ENCODE measurements at regions not wholly inside any gene's neighbourhood (a gene's known extent, or its start where the extent isn't known, plus 50 kb on each side); places are given as distances from the start of the nearest gene placed in this dataset.

DNA sequence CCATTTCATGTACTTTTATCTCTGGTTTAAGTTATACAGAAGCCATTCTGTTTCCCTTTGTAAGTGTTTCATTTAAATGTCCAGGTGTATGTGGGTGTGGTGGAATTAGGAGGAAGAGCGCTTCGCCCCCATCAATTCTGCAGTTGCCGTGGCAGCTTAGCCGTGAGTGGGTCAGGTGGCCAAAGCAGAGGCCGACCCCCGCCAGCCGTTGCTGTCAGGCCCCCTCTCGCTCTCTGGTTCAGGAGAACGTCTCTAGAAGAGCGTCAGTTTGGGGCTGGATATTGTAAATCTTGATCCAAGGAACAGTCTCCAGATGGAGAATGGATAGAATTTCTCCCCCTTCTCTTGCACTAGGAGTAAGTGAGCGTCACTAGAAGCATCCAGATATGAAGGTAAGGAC lies 367.4 kb downstream of the FOXA2 start:
- DNase-seq: peak; percentile 21

DNA sequence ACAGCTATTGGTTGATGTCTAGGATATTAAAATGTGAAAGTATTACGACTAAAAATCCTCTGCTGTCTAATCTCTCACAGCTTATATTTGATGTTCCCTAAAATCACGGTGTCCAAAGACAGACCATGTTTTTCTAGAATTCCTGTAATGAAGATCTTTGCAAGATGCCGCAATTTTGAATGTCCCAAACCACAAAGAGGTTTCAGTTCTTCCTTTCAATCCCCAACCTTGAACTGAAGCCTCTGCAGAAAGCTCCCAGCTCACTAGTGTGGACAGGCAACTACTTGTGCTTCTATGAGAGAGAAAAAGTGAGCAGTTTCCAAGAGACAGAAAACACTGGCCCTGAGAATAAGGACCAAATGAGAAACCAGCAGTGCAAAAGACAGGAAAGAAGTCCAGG lies 370.1 kb downstream of the FOXA2 start:
- no peak for DNase-seq

DNA sequence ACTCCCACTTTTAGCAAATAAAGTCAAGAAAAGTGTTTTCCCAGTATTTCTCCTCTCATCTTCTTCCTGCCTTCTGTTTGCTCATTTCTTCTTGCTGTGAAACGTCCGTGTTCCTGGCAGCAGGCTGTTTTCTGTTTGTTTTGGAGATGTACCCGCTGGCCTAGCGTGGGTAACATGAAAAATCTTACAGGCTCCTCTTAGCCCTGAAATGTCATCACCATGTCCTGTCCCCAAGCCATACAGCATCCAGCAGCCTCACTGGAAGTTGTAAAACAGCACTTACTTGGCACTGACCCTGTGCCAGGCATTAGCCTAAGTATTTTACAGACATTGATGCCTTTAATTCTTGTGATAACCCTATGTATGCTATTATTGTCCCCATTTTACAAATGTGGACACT lies 371.1 kb downstream of the FOXA2 start:
- no peak for DNase-seq

DNA sequence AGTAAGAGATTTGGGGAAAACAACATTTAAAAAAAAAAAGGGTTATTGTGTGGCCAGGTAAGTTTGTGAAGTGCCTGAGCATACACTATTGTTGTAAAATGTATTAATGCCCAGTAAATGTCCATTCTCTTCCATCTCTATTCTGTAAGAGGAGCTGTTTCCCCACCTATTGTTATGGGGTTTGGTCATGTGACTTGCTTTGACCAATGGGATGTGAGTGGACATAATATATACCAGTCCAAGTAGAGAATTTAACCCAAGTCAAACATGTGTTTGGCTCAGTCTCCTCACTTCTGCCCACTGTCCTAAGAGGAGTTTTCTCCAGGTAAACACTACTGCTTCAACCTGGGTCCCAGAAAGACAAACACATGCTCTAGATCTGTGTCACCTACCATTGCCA lies 377.1 kb downstream of the FOXA2 start:
- DNase-seq: no peak

DNA sequence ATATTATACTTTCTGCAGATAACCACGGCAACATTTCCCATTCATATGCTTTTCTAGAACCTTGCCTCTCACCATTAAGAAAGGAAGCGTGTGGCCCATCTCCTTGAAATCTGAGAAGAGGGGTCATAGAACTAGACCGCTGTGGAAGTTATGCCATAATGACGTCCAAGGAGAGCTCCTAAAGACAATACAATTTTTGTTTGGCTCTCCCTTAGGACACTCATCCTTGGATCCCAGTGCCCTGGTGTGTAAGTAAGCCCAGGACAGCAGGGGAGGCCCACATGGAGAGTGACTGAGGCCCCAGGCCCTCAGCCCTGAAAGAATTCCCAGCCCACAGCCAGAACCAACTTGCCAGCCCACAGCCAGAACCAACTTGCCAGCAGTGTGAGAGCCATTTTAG lies 379.6 kb downstream of the FOXA2 start:
- no peak for DNase-seq

DNA sequence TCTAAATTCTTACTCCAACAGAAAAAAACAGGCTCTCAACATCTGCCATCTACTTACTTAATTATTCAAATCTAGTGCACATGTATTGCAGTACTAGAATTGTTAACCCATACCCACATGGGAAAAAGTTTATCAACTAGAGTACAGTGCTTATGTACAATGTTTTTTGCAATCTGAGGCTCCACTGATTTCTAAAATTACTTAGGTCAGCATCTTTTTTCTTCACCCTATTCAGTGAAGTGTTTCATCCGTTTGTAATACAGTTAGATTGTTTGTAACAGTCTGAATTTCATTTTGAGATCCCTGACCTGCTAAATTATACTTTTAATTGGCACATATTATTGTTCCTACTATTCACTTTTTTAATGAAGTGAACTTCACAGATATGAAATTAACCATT lies 402.2 kb downstream of the FOXA2 start:
- no peak for DNase-seq

DNA sequence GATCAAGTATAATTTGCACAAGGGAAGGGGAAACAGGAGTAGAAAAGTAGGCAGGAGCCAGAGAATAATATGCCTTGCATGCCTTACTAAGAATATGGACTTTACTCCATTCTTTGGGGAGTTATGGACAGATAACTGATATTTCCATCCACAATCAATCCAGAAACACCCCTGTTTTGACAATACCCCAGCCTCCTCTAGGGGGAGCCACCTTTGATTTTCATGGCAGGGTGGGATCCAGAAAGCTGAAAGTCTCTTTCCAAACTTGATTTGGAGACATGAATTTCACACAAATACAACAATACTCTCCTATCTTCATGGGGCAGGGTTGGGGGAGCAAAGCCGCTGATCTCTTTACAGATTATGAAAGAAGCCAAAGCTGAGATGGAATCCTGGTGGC lies 404.1 kb downstream of the FOXA2 start:
- DNase-seq: no peak

DNA sequence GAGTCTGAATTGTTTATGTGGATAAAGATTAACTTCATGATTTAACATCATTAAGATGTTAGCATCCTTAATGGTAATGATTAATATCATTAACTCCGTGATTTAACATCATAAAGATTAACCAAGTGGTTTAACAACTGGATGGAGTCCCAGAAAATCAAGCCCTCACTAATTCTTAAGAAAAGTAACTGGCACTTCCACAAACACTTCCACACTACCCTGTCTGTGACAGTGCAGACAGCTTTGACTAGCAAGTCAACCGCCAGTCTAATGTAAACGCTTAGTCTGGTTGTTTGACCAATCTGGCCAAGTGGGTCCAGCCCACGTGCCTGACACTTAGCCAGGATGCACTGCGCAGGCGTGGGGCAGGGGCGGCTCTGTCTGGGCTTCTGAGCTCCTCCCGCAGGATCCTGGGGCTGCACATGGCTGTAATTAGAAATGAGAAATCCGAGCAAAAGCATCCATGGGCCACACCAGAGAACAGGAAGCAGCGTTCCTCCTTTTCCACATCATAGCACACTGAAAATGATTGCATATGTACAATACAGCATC lies 424.2 kb downstream of the FOXA2 start:
- DNase-seq: no peak

DNA sequence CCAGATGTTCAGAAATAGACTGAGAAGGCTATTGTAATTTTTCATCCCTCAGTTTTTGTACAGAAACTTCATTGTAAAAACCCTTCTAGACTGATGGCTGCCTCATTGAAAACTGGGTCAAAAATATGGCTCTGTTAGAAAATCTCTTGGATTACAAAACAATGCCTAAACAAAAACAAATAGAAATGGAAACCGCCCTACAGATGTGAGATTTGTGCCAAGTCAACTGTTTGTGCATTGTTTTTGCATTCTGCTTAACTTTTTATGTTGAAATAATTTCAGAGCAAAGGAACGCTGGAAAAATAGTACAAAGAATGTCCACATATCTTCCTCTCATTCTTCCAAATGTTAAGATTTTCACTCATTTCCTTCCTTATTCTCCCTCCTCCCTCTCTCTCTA lies 425.1 kb downstream of the FOXA2 start:
- DNase-seq: no peak

DNA sequence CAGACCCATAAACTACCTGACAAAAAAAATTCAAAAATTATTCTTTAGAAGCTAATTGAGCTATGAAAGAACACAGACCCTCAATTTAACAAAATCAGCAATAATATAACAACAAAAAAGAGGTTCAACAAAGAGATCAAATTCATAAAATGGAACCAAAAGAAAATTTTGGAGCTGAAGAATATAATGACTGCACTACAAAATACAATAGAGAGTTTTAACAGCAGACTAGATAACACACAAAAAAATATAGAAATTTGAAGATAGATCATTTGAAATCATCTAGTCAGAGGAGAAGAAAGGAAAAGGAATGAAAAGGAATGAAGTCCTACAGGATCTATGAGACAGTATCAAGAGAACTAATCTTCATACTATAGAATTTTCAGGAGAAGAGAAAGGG lies 422.1 kb downstream of the PAX1 start:
- no peak for DNase-seq

DNA sequence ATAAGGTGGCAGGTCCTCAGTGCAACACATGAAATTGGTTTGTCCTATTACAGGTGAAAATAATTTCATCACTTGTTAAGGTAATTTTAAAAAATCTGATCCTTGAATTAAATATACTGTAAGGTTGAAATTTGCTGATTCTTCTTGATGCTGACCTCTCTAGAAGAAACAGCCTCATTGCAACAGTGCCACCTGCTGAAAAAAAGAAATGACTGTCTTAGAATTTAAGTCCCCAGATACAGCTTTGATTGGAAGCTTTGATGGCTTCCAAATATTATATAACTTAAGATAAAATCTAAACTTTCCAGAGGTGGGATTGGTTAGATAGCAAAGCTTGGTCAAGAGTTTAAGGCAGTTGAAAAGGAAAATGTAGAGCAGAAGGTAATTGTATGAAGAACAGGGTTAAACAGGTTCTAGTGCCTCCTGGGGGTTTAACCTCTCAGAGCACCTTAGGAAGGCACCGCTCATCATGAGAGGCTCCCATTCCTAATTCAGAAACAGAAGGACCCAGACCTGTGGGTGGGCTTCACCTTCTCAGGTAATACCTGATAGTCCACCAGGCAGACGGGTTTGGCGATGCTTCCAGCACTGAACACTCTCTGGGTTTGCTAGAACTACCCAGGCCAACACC lies 401.0 kb downstream of the PAX1 start:
- peak; percentile 21 for DNase-seq

DNA sequence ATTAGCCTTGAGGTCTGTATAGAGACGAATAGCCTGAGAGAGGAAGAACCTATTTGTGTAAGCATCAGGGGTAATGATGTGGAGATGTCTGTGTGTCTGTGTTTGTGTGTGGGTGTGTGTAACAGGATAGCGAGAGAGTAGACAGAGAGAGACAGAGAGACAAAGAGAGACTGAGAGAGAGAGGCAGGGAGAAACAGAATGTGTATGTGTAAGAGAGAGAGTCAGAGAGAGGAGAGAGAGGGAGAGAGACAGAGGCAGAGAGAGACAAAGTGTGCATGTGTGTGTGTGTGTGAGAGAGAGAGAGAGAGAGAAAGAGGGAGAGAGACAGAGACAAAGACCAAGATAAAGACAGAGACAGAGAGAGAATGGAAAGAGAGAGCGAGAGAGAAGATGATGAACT lies 396.1 kb downstream of the PAX1 start:
- DNase-seq: no peak

DNA sequence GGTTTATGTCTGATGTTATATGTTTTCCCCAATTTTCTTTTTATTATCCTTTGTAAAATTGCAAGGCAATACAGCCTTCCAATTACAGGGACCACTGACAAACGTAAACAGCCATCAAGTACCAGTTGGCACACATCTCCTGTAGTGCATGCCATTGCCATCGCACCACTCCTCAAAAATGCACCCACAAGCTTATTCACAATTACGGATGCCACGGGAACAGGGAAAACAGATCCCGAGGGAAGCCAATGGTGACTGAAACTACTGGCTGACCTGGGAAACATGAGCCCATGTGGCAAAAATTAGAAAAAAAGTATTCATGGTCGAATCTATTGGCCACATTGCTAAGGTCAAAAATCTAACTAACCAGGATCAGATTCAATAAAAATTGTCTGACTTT lies 395.2 kb downstream of the PAX1 start:
- DNase-seq: no peak

DNA sequence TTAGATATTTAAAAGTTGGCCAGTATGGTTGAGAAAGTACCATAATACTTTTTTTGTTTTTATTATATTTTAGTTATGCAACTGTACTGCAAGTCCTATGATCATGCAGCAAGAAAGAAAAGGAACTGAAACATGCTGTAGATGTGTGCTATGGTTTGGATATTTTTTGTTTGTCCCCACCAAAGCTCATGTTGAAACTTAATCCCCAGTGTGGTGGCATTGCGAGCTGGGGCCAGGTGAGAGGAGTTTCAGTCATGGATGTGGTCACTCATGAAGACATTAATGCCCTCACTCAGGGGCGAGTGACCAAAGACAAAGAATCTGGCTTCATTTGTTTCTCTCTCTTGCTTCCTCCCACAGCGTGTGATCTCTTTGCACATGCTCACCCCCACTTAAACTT lies 393.9 kb downstream of the PAX1 start:
- DNase-seq: no peak

DNA sequence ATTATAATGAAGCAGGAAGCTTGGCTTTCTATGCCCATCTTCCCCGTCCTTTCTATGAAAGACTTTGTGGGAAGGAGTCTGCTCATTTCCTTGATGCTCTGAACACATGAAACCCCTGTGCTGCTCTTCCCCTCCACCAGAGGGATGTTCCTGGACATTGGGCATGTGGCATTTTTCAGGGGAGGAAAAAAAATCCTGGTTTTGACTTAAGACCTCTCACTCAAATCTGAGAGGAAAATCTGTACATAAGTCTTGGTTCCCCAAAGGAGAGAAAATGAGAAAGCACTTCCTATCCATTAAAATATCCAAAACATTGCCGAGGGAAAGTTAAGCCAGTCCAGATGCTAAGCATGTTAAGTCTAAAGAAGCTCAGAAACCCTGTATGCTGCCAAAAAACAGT lies 393.0 kb downstream of the PAX1 start:
- DNase-seq: no peak

DNA sequence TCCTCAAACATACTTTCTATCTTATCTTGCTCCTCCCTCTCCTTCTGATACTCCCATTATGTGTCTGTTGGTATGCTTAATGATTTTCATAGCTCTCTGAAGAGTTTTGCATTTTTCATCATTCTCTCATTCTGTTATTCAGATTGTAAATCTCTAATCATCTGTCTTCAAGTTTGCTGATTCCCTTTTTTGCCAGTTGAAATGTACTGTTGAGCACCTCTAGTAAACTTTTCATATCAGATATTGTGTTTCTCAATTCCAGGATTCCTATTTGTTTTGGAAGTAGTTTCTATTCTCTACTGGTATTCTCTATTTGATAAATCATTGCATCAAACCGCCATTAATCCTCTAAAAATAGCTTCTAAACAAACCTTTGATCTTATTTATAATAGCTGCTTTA lies 387.7 kb downstream of the PAX1 start:
- no peak for DNase-seq

DNA sequence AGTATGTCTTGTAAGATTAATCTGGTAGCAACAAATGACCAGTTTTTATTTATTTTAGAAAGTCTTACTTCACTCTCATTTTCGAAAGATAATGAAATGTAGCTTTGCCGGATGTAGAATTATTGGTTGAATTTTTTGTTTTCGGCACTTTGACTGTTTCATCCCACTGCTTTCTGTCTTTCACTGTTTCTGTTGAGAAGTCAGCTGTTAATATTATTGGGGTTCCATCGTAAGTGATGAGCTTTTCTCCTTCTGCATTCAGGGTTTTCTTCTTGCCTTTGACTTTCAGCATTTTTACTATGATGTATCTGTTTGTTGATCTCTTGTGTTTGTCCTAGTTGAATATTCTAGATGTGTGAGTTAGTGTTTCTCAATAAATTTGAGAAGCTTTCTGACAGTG lies 383.4 kb downstream of the PAX1 start:
- DNase-seq: no peak

DNA sequence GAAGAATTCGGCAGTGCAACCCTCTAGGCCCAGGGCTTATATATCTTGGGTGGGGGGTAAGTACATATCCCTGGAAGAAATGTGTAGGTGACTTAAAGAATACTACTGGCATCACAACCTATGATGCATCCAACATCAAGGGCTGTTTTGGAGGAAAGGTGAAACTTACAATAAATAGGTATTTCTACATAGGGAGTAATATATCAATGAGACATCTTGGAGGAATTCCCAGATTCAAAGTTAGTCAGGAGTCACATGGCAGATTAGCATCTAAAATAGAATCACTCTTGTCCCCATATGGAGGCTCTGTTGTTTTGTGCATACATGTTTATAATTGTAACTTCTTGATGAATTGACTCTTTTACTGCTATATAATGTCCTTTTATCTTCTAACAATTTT lies 375.5 kb downstream of the PAX1 start:
- no peak for DNase-seq

DNA sequence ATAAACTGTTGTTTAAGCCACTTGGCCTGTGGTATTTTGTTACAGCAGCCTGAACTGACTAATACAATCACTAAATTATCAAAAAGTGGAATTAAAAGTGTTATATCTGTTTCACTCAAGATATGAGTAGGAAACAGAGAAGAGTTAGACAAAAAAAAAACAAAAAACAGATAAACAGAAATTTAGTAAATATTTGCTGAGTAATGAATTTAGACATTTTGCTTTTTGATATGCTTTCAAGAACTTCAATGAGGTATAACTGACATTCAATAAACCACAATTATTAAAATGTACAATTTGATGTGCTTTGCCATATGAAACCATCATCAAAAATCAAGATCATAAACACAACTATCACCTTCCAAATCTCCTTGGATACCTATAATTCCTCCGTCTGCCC lies 369.2 kb downstream of the PAX1 start:
- no peak for DNase-seq

DNA sequence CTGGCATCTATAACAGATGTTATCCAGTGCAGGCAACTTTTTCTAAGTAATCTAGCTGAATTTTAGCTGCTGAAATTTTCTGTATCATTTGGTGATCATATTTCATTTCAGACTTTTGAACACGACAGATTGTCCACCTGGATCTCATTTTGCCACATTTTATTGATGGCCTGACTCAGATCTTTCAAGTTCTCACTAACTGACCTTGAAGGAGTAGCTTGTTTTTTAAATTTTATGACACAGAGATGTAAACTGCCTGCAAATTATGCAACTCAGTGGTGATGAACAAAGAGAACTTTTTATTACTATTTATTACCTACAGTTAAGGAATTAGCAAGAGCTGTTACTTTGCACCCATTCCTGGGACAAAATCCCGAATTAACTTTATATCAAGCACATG lies 366.4 kb downstream of the PAX1 start:
- DNase-seq: no peak

DNA sequence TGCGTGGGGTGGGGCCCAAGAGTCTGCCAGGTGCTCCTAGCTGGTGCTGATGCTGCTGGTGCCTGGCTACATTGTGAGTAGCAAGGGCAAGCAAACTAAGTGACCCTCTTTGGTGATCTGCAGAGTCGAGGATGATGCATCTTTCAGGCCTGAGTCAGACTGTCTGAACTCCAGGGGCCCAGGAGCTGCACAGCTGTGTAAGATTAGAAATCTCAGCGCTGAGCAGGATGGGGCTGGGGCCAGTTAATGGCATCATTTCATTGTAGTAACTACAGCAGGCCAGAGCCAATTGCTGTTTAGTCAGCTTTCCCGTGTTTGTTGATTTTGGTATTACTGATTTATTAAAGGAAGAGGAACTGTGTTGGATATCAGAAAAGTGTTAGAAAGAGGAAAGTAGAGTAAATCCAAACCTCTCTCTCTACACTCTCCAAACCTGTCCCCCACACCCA lies 365.2 kb downstream of the PAX1 start:
- DNase-seq: no peak

DNA sequence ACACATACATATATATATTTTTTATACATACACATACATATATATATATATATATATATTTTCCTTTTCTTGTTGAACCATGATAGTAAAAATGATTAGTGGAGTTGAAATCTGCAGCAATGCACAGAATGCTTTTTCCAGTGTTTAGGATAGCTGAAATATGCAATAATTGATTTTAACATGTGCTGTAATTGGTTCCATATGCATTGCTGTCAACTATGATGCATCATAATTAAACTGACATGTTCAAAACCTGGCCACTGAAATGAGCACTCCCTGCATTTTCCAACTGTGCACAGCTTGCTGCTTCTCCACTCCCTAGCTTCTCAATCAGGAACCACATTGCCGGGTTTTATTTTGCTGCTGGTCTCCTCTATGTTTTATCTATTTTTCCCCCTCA lies 358.3 kb downstream of the PAX1 start:
- no peak for DNase-seq

DNA sequence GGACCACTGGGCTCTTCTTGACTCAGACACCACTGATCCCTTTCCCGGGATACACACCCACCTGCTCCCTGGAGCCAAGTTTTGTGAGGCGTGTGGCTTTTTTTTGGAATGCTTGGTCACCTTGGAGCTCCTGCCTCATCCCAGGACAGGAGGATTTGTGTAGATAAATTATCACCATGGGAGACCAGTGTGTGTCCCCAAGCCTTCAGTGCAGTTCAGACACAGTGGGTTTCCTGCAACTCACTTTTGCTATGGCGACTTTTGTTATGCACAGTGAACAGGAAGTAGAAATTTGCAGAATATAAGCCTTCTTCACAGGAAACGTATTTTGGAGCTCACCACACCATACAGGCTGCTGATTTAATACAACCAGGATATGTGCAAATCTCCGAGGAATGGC lies 357.4 kb downstream of the PAX1 start:
- DNase-seq: no peak

DNA sequence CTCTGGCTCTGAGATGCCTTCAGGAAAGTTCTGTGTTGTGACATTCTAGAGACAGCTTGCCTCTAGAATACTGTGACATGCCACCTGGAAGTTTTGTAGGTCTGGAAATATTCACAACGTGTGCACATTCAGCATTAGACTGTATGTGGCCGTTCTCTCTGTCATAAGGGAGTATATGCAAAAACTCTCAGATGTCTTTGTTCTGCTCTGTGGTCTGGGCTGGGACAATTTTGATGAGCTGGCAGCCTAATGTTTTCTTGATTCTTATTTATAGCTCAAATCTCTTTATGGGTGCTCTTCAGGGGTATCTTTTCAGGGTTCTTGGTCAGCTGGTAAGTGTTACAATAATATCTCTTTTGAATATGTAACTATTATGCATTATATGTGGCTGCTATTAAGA lies 355.1 kb downstream of the PAX1 start:
- DNase-seq: no peak

DNA sequence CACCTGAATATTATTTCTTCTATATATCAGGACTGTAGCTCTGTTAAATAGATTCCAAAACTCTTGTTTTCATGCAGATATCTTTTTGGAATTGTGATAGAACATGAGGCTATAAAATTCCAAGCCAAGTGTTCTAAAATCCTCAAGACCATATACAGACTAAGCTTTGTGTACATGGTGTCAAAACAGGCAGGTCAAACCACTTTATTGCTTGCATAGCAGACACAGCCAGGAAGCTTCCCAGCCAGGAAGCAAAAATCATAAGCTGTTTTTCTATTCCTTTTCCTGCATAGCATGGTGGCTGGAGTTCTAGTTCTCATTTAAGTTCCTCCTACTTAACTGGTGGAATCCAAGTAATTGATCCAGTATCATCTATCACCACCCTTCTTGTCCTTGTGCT lies 353.3 kb downstream of the PAX1 start:
- no peak for DNase-seq

DNA sequence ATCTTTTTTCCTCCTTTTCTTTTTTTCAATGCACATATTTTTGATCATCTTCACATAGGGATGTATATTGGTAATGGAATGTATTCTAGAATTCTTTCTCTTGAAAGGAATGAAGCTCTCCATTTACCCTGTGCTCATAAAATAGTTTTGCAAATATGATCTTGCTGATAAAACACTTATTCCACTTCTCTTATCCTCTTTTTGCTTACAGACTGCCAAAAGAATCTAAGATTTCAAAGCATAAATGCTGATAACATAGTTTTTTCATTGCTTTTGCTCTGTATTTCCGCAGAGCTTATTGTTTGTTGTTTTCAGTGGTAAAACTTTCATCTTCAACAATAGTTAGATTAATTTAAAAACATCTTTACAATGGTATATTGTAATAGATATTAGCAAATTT lies 350.5 kb downstream of the PAX1 start:
- DNase-seq: no peak

All from NCI-H526 treated with DMSO at 0.1 percent for 48 hours (cell line).